SU-DHL-6 (cell line): ENCODE measurements at regions not wholly inside any gene's neighbourhood (a gene's known extent, or its start where the extent isn't known, plus 50 kb on each side); places are given as distances from the start of the nearest gene placed in this dataset.

ENCODE experiments used
- CTCF ChIP-seq: fragments of 200-600 bp; sonication (generic); IDR thresholded peaks from one replicate; pipeline ENCODE4 v1.5.1; 2017; ENCODE audit warnings: antibody characterized with exemption, mild to moderate bottlenecking, low read length, moderate library complexity; ENCODE audit not compliant: insufficient read depth, poor library complexity, severe bottlenecking
- EZH2phosphoT487 ChIP-seq: fragments of 200-600 bp; sonication (generic), shearing (Covaris generic); conservative IDR thresholded peaks from 2 replicates; pipeline ENCODE4 v1.6.1; 2018; ENCODE audit warnings: mild to moderate bottlenecking, antibody characterized with exemption, low read length, moderate library complexity, mixed read lengths

GRCh38 chr5:3780907-3781306 is 185.3 kb downstream of the IRX1 start:
- TF ChIP-seq CTCF (no peak), EZH2phosphoT487 (no peak)
